Liver (tissue), 8 donors: ENCODE measurements at regions not wholly inside any gene's neighbourhood (a gene's known extent, or its start where the extent isn't known, plus 50 kb on each side); places are given as distances from the start of the nearest gene placed in this dataset.

ENCODE experiments used
- DNase-seq: peaks from one replicate; pipeline ENCODE4 v3.0.0-alpha.2; 2017; ENCODE audit warnings: low spot score
- H3K27ac ChIP-seq, 2 donors: one replicate each; pipeline ENCODE4 v1.7.0; 2013; ENCODE audit warnings: inconsistent platforms in 2 of 2, low read length in 2 of 2, control low read depth in 1 of 2, low read depth in 1 of 2, mild to moderate bottlenecking in 1 of 2
- H3K27me3 ChIP-seq, 4 donors: one replicate each; pipeline versions ENCODE4 v1.6.1 to v1.7.0; 2013; ENCODE audit warnings: low read length in 3 of 4, inconsistent platforms in 1 of 4, mild to moderate bottlenecking in 1 of 4, moderate library complexity in 1 of 4; ENCODE audit not compliant: control insufficient read depth in 4 of 4, insufficient read depth in 4 of 4
- H3K36me3 ChIP-seq, 4 donors: one replicate each; pipeline versions ENCODE4 v1.6.1 to v1.7.0; 2013; ENCODE audit warnings: low read length in 3 of 4, mild to moderate bottlenecking in 3 of 4, low read depth in 1 of 4, moderate library complexity in 1 of 4; ENCODE audit not compliant: control insufficient read depth in 4 of 4, insufficient read depth in 3 of 4
- H3K4me1 ChIP-seq, 4 donors: one replicate each; pipeline versions ENCODE4 v1.6.1 to v1.7.0; 2013; ENCODE audit warnings: low read length in 3 of 4, mild to moderate bottlenecking in 3 of 4, moderate library complexity in 1 of 4; ENCODE audit not compliant: control insufficient read depth in 4 of 4, insufficient read depth in 4 of 4
- H3K4me3 ChIP-seq, 3 donors: one replicate each; pipeline versions ENCODE4 v1.6.1 to v1.7.0; 2013; ENCODE audit warnings: low read length in 3 of 3, control low read depth in 1 of 3, low read depth in 1 of 3, mild to moderate bottlenecking in 1 of 3
- H3K9ac ChIP-seq, 2 donors: one replicate each; pipeline ENCODE4 v1.7.0; 2013; ENCODE audit warnings: low read length in 2 of 2, mild to moderate bottlenecking in 2 of 2, moderate library complexity in 2 of 2, control low read depth in 1 of 2, low read depth in 1 of 2
- H3K9me3 ChIP-seq, 4 donors: one replicate each; pipeline versions ENCODE4 v1.6.1 to v1.7.0; 2013; ENCODE audit warnings: low read length in 3 of 4; ENCODE audit not compliant: control insufficient read depth in 4 of 4
- CTCF ChIP-seq: fragments of 150-350 bp; IDR thresholded peaks from 2 replicates; pipeline ENCODE4 v1.5.1; 2017; ENCODE audit warnings: improper control_type of control experiment, low read depth, low read length; ENCODE audit not compliant: missing input control
- EGR1 ChIP-seq, 2 donors: IDR thresholded peaks; 2 replicates each; pipeline ENCODE4 v1.6.1; 2016 to 2018; ENCODE audit warnings: antibody characterized with exemption in 2 of 2, low read depth in 2 of 2
- FOXA1 ChIP-seq: IDR thresholded peaks from 2 replicates; pipeline ENCODE4 v1.6.1; 2016; ENCODE audit warnings: antibody characterized with exemption
- FOXA2 ChIP-seq: IDR thresholded peaks from 2 replicates; pipeline ENCODE4 v1.6.1; 2016; ENCODE audit warnings: antibody characterized with exemption
- GABPA ChIP-seq, 2 donors: IDR thresholded peaks in 1 of 2; conservative IDR thresholded peaks in 1 of 2; 2 replicates each; pipeline ENCODE4 v1.6.1; 2016; ENCODE audit warnings: antibody characterized with exemption in 2 of 2, mild to moderate bottlenecking in 1 of 2, moderate library complexity in 1 of 2
- HNF4A ChIP-seq, 2 donors: conservative IDR thresholded peaks; 2 replicates each; pipeline ENCODE4 v1.6.1; 2016; ENCODE audit warnings: antibody characterized with exemption in 2 of 2, mild to moderate bottlenecking in 2 of 2
- HNF4G ChIP-seq: IDR thresholded peaks from 2 replicates; pipeline ENCODE4 v1.6.1; 2016; ENCODE audit warnings: antibody characterized with exemption
- JUND ChIP-seq, 2 donors: IDR thresholded peaks; 2 replicates each; pipeline ENCODE4 v1.6.1; 2016; ENCODE audit warnings: antibody characterized with exemption in 2 of 2
- NR2F2 ChIP-seq: IDR thresholded peaks from 2 replicates; pipeline ENCODE4 v1.6.1; 2016; ENCODE audit warnings: antibody characterized with exemption
- RAD21 ChIP-seq, 2 donors: IDR thresholded peaks; 2 replicates each; pipeline ENCODE4 v1.6.1; 2016; ENCODE audit warnings: antibody characterized with exemption in 2 of 2, mild to moderate bottlenecking in 2 of 2
- REST ChIP-seq: IDR thresholded peaks from 2 replicates; pipeline ENCODE4 v1.6.1; 2016; ENCODE audit warnings: antibody characterized with exemption, mild to moderate bottlenecking
- RXRA ChIP-seq, 2 donors: IDR thresholded peaks; 2 replicates each; pipeline ENCODE4 v1.6.1; 2017 to 2018; ENCODE audit warnings: antibody characterized with exemption in 2 of 2, mild to moderate bottlenecking in 1 of 2
- SP1 ChIP-seq: IDR thresholded peaks from 2 replicates; pipeline ENCODE4 v1.6.1; 2018; ENCODE audit warnings: antibody characterized with exemption, mild to moderate bottlenecking
- TAF1 ChIP-seq: conservative IDR thresholded peaks from 2 replicates; pipeline ENCODE4 v1.6.1; 2016; ENCODE audit warnings: antibody characterized with exemption, mild to moderate bottlenecking
- YY1 ChIP-seq: IDR thresholded peaks from 2 replicates; pipeline ENCODE4 v1.6.1; 2016; ENCODE audit warnings: antibody characterized with exemption, mild to moderate bottlenecking
- ZBTB33 ChIP-seq: IDR thresholded peaks from 2 replicates; pipeline ENCODE4 v1.6.1; 2016; ENCODE audit warnings: antibody characterized with exemption
- WGBS: extraction: QIAGEN DNeasy Blood & Tissue Kit; methylation state at CpG from one replicate; pipeline ENCODE4 v1.1.7; 2013; 5-methylcytosine and 5-hydroxymethylcytosine counted together
- TF ChIP-seq, protein P1 (sequence below): IDR thresholded peaks from 2 replicates; pipeline ENCODE4 v1.6.1; 2016; ENCODE audit warnings: antibody characterized with exemption
- TF ChIP-seq, protein P2 (sequence below): IDR thresholded peaks from 2 replicates; pipeline ENCODE4 v1.6.1; 2016; ENCODE audit warnings: antibody characterized with exemption
- donor health status: healthy.
- donor health status: healthy.
- donor health status: healthy.
- donor health status: healthy.
- donor health status: healthy.

GRCh38 chr3:155018621-155019330, 61.3 kb upstream of the MME start:
- Histone ChIP-seq H3K9ac (no peak overlapping the region), H3K27me3 (no peaks in the 10 kb centered on the region), H3K36me3 (no peaks in the 10 kb centered on the region), H3K4me3 (no peak overlapping the region), H3K4me1 (no peaks in the 10 kb centered on the region), H3K9me3 (no peaks in the 10 kb centered on the region), H3K27ac (no peak overlapping the region)
- TF ChIP-seq JUND (IDR thresholded peaks at IDR 0.05) = no peak
- no peak for TF ChIP-seq EGR1 (IDR thresholded peaks at IDR 0.05; ENCODE audit: low read depth in 2 of 2)
- TF ChIP-seq, protein P1, sequence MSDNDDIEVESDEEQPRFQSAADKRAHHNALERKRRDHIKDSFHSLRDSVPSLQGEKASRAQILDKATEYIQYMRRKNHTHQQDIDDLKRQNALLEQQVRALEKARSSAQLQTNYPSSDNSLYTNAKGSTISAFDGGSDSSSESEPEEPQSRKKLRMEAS = no peak
- TF ChIP-seq GABPA (IDR thresholded peaks at IDR 0.05 in 1 of 2, conservative IDR thresholded peaks at IDR 0.05 in 1 of 2) = no peak
- TF ChIP-seq SP1 = no peak
- no peak for TF ChIP-seq RXRA (IDR thresholded peaks at IDR 0.05)
- no peak for TF ChIP-seq FOXA1
- no peak for TF ChIP-seq FOXA2
- no peak for TF ChIP-seq HNF4A (conservative IDR thresholded peaks at IDR 0.05)
- TF ChIP-seq TAF1 = no peak
- TF ChIP-seq ZBTB33 = no peak
- no peak for TF ChIP-seq RAD21 (IDR thresholded peaks at IDR 0.05)
- TF ChIP-seq NR2F2 = no peak
- no peak for TF ChIP-seq YY1
- TF ChIP-seq, protein P2, sequence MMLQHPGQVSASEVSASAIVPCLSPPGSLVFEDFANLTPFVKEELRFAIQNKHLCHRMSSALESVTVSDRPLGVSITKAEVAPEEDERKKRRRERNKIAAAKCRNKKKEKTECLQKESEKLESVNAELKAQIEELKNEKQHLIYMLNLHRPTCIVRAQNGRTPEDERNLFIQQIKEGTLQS = no peak
- TF ChIP-seq HNF4G = no peak
- TF ChIP-seq CTCF = no peak
- no peak for TF ChIP-seq REST
- 83% methylated on average over 5 of the region's 5 CpGs for WGBS
- no peak for DNase-seq
